HEK293 (cell line): ENCODE measurements at regions not wholly inside any gene's neighbourhood (a gene's known extent, or its start where the extent isn't known, plus 50 kb on each side); places are given as distances from the start of the nearest gene placed in this dataset.

ENCODE experiments used
- GLI4 ChIP-seq: fragments of 450-650 bp; formaldehyde crosslinking; IDR thresholded peaks from 2 replicates; pipeline ENCODE4 v1.5.1; 2016; ENCODE audit warnings: missing biosample characterization, missing genetic modification characterization
- HOXD13 ChIP-seq: sonication (generic); formaldehyde crosslinking; IDR thresholded peaks from 2 replicates; pipeline ENCODE4 v1.8.0; 2022; ENCODE audit warnings: missing genetic modification reagents, borderline replicate concordance
- KLF16 ChIP-seq: fragments of 450-650 bp; formaldehyde crosslinking; IDR thresholded peaks from 2 replicates; pipeline ENCODE4 v1.5.1; 2017; ENCODE audit warnings: missing biosample characterization, missing genetic modification characterization
- KLF8 ChIP-seq: fragments of 450-650 bp; formaldehyde crosslinking; IDR thresholded peaks from 2 replicates; pipeline ENCODE4 v1.5.1; 2016; ENCODE audit warnings: missing biosample characterization, missing genetic modification characterization
- MZF1 ChIP-seq: fragments of 450-650 bp; formaldehyde crosslinking; IDR thresholded peaks from 2 replicates; pipeline ENCODE4 v1.5.1; 2017; ENCODE audit warnings: missing biosample characterization, missing genetic modification characterization, borderline replicate concordance
- WT1 ChIP-seq: fragments of 450-650 bp; formaldehyde crosslinking; IDR thresholded peaks from 2 replicates; pipeline ENCODE4 v1.5.1; 2016; ENCODE audit warnings: missing biosample characterization, missing genetic modification characterization
- ZBTB21 ChIP-seq: fragments of 450-650 bp; formaldehyde crosslinking; IDR thresholded peaks from 2 replicates; pipeline ENCODE4 v1.5.1; 2017; ENCODE audit warnings: missing biosample characterization, missing genetic modification characterization
- ZNF112 ChIP-seq: fragments of 450-650 bp; formaldehyde crosslinking; IDR thresholded peaks from 2 replicates; pipeline ENCODE4 v1.5.0; 2017; ENCODE audit warnings: missing biosample characterization, missing genetic modification characterization
- ZNF133 ChIP-seq: fragments of 450-650 bp; formaldehyde crosslinking; IDR thresholded peaks from 2 replicates; pipeline ENCODE4 v1.5.1; 2016; ENCODE audit warnings: missing biosample characterization, missing genetic modification characterization
- ZNF155 ChIP-seq: fragments of 450-650 bp; formaldehyde crosslinking; IDR thresholded peaks from 2 replicates; pipeline ENCODE4 v1.5.1; 2016; ENCODE audit warnings: missing biosample characterization, missing genetic modification characterization
- ZNF175 ChIP-seq: fragments of 450-650 bp; formaldehyde crosslinking; IDR thresholded peaks from 2 replicates; pipeline ENCODE4 v1.5.1; 2016; ENCODE audit warnings: missing biosample characterization, missing genetic modification characterization
- ZNF19 ChIP-seq: fragments of 450-650 bp; formaldehyde crosslinking; IDR thresholded peaks from 2 replicates; pipeline ENCODE4; 2016; ENCODE audit warnings: missing biosample characterization, missing genetic modification characterization, low read depth
- ZNF2 ChIP-seq: fragments of 450-650 bp; formaldehyde crosslinking; IDR thresholded peaks from 2 replicates; pipeline ENCODE4 v1.5.1; 2016; ENCODE audit warnings: missing biosample characterization, missing genetic modification characterization
- ZNF211 ChIP-seq: fragments of 450-650 bp; formaldehyde crosslinking; IDR thresholded peaks from 2 replicates; pipeline ENCODE4 v1.5.1; 2016; ENCODE audit warnings: low read depth, missing biosample characterization, missing genetic modification characterization
- ZNF221 ChIP-seq: fragments of 450-650 bp; formaldehyde crosslinking; IDR thresholded peaks from 2 replicates; pipeline ENCODE4 v1.5.1; 2017; ENCODE audit warnings: missing biosample characterization, missing genetic modification characterization, borderline replicate concordance
- ZNF311 ChIP-seq: fragments of 450-650 bp; formaldehyde crosslinking; IDR thresholded peaks from 2 replicates; pipeline ENCODE4 v1.5.1; 2017; ENCODE audit warnings: missing biosample characterization, missing genetic modification characterization, borderline replicate concordance
- ZNF324 ChIP-seq: fragments of 450-650 bp; formaldehyde crosslinking; IDR thresholded peaks from 2 replicates; pipeline ENCODE4 v1.5.1; 2016; ENCODE audit warnings: missing biosample characterization, missing genetic modification characterization
- ZNF37A ChIP-seq: fragments of 450-650 bp; IDR thresholded peaks from 2 replicates; pipeline ENCODE4 v1.5.1; 2018; ENCODE audit warnings: missing biosample characterization, missing genetic modification characterization
- ZNF416 ChIP-seq: fragments of 450-650 bp; formaldehyde crosslinking; IDR thresholded peaks from 2 replicates; pipeline ENCODE4 v1.5.1; 2016; ENCODE audit warnings: missing biosample characterization, missing genetic modification characterization
- ZNF549 ChIP-seq: fragments of 450-650 bp; IDR thresholded peaks from 2 replicates; pipeline ENCODE4 v1.5.1; 2018; ENCODE audit warnings: missing biosample characterization, missing genetic modification characterization, mild to moderate bottlenecking, inconsistent platforms, moderate library complexity
- ZNF555 ChIP-seq: fragments of 450-650 bp; formaldehyde crosslinking; conservative IDR thresholded peaks from 2 replicates; pipeline ENCODE4 v1.5.1; 2017; ENCODE audit warnings: missing biosample characterization, mild to moderate bottlenecking, missing genetic modification characterization, inconsistent platforms
- ZNF658 ChIP-seq: fragments of 450-650 bp; formaldehyde crosslinking; IDR thresholded peaks from 2 replicates; pipeline ENCODE4; 2016; ENCODE audit warnings: missing biosample characterization, missing genetic modification characterization
- ZNF670 ChIP-seq: fragments of 450-650 bp; formaldehyde crosslinking; IDR thresholded peaks from 2 replicates; pipeline ENCODE4 v1.5.1; 2016; ENCODE audit warnings: missing biosample characterization, missing genetic modification characterization, low read depth
- ZNF677 ChIP-seq: fragments of 450-650 bp; IDR thresholded peaks from 2 replicates; pipeline ENCODE4 v1.5.0; 2018; ENCODE audit warnings: missing biosample characterization, mild to moderate bottlenecking, missing genetic modification characterization, moderate library complexity
- ZNF830 ChIP-seq: fragments of 450-650 bp; IDR thresholded peaks from 2 replicates; pipeline ENCODE4 v1.5.0; 2018; ENCODE audit warnings: missing biosample characterization, missing genetic modification characterization, low read depth, mild to moderate bottlenecking, moderate library complexity
- ZSCAN23 ChIP-seq: fragments of 450-650 bp; formaldehyde crosslinking; IDR thresholded peaks from 2 replicates; pipeline ENCODE4 v1.5.1; 2016; ENCODE audit warnings: missing biosample characterization, missing genetic modification characterization
- ZSCAN30 ChIP-seq: fragments of 450-650 bp; IDR thresholded peaks from 2 replicates; pipeline ENCODE4 v1.5.1; 2018; ENCODE audit warnings: missing biosample characterization, mild to moderate bottlenecking, missing genetic modification characterization, moderate library complexity
- TF ChIP-seq, protein P1 (sequence below): fragments of 450-650 bp; formaldehyde crosslinking; IDR thresholded peaks from 2 replicates; pipeline ENCODE4 v1.5.1; 2016; ENCODE audit warnings: missing biosample characterization, missing genetic modification characterization
- TF ChIP-seq, protein P2 (sequence below): fragments of 450-650 bp; formaldehyde crosslinking; IDR thresholded peaks from 2 replicates; pipeline ENCODE4 v1.5.1; 2016; ENCODE audit warnings: missing biosample characterization, missing genetic modification characterization
- TF ChIP-seq, protein P3 (sequence below): fragments of 450-650 bp; formaldehyde crosslinking; IDR thresholded peaks from 2 replicates; pipeline ENCODE4 v1.5.1; 2017; ENCODE audit warnings: missing biosample characterization, missing genetic modification characterization
- TF ChIP-seq, protein P4 (sequence below): sonication (generic); formaldehyde crosslinking; IDR thresholded peaks from 2 replicates; pipeline ENCODE4 v1.8.1; 2022; ENCODE audit warnings: mild to moderate bottlenecking, moderate library complexity, missing genetic modification reagents
- TF ChIP-seq, protein P5 (sequence below): fragments of 450-650 bp; formaldehyde crosslinking; IDR thresholded peaks from 2 replicates; pipeline ENCODE4 v1.5.1; 2016; ENCODE audit warnings: missing biosample characterization, missing genetic modification characterization
- TF ChIP-seq, protein P6 (sequence below): fragments of 450-650 bp; formaldehyde crosslinking; IDR thresholded peaks from 2 replicates; pipeline ENCODE4 v1.5.1; 2016; ENCODE audit warnings: missing biosample characterization, missing genetic modification characterization, low read depth

DNA sequence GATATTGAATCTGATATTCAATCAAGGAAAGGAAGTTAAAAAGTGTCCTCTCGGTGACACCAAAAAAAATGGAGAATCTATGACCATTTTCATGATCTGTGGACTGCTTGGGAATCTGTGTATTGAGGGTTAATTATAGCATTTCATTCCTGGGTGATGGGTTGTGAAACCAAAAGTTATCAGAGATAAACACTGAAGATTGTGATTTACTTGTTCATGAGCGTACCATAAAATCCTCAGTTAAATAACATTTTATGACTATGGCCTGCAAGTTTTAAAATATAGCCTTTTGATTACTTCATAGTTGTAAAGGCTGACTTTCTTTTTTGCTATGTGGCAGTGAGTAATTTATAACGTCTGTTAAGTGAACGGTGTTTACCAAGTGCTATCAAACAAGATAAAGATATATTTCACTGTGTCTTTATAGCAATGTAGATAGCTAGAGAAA is 267.9 kb upstream of the SEMA6A start (continued):
- TF ChIP-seq, protein P1, sequence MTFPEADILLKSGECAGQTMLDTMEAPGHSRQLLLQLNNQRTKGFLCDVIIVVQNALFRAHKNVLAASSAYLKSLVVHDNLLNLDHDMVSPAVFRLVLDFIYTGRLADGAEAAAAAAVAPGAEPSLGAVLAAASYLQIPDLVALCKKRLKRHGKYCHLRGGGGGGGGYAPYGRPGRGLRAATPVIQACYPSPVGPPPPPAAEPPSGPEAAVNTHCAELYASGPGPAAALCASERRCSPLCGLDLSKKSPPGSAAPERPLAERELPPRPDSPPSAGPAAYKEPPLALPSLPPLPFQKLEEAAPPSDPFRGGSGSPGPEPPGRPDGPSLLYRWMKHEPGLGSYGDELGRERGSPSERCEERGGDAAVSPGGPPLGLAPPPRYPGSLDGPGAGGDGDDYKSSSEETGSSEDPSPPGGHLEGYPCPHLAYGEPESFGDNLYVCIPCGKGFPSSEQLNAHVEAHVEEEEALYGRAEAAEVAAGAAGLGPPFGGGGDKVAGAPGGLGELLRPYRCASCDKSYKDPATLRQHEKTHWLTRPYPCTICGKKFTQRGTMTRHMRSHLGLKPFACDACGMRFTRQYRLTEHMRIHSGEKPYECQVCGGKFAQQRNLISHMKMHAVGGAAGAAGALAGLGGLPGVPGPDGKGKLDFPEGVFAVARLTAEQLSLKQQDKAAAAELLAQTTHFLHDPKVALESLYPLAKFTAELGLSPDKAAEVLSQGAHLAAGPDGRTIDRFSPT (tag by site-specific recombination), result no peak
- TF ChIP-seq ZNF658 (tag by site-specific recombination) (no peak), ZNF37A (tag by site-specific recombination) (no peak), ZBTB21 (no peak), ZNF155 (tag by site-specific recombination) (no peak), ZNF416 (tag by site-specific recombination) (no peak), MZF1 (no peak), ZNF175 (tag by site-specific recombination) (no peak), ZNF19 (tag by site-specific recombination) (no peak), ZNF2 (tag by site-specific recombination) (no peak), ZNF830 (tag by site-specific recombination) (no peak), ZNF555 (tag by site-specific recombination) (no peak), HOXD13 (CRISPR knock-in tag) (no peak), ZNF311 (no peak), ZSCAN23 (tag by site-specific recombination) (no peak), GLI4 (tag by site-specific recombination) (no peak), KLF16 (tag by site-specific recombination) (no peak), ZNF133 (tag by site-specific recombination) (no peak), ZNF549 (tag by site-specific recombination) (no peak), KLF8 (tag by site-specific recombination) (no peak), WT1 (no peak), ZNF670 (tag by site-specific recombination) (no peak), ZNF211 (tag by site-specific recombination) (no peak), ZNF677 (no peak), ZSCAN30 (0 out of 2 replicates have a peak, but pooled peaks have one; percentile 55), ZNF112 (tag by site-specific recombination) (no peak), ZNF324 (no peak), ZNF221 (tag by site-specific recombination) (no peak)
- TF ChIP-seq, protein P2, sequence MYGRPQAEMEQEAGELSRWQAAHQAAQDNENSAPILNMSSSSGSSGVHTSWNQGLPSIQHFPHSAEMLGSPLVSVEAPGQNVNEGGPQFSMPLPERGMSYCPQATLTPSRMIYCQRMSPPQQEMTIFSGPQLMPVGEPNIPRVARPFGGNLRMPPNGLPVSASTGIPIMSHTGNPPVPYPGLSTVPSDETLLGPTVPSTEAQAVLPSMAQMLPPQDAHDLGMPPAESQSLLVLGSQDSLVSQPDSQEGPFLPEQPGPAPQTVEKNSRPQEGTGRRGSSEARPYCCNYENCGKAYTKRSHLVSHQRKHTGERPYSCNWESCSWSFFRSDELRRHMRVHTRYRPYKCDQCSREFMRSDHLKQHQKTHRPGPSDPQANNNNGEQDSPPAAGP, result no peak
- TF ChIP-seq, protein P3, sequence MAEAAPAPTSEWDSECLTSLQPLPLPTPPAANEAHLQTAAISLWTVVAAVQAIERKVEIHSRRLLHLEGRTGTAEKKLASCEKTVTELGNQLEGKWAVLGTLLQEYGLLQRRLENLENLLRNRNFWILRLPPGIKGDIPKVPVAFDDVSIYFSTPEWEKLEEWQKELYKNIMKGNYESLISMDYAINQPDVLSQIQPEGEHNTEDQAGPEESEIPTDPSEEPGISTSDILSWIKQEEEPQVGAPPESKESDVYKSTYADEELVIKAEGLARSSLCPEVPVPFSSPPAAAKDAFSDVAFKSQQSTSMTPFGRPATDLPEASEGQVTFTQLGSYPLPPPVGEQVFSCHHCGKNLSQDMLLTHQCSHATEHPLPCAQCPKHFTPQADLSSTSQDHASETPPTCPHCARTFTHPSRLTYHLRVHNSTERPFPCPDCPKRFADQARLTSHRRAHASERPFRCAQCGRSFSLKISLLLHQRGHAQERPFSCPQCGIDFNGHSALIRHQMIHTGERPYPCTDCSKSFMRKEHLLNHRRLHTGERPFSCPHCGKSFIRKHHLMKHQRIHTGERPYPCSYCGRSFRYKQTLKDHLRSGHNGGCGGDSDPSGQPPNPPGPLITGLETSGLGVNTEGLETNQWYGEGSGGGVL (tag by site-specific recombination), result no peak
- TF ChIP-seq, protein P4, sequence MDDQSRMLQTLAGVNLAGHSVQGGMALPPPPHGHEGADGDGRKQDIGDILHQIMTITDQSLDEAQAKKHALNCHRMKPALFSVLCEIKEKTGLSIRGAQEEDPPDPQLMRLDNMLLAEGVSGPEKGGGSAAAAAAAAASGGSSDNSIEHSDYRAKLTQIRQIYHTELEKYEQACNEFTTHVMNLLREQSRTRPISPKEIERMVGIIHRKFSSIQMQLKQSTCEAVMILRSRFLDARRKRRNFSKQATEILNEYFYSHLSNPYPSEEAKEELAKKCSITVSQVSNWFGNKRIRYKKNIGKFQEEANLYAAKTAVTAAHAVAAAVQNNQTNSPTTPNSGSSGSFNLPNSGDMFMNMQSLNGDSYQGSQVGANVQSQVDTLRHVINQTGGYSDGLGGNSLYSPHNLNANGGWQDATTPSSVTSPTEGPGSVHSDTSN, result no peak
- TF ChIP-seq, protein P5, sequence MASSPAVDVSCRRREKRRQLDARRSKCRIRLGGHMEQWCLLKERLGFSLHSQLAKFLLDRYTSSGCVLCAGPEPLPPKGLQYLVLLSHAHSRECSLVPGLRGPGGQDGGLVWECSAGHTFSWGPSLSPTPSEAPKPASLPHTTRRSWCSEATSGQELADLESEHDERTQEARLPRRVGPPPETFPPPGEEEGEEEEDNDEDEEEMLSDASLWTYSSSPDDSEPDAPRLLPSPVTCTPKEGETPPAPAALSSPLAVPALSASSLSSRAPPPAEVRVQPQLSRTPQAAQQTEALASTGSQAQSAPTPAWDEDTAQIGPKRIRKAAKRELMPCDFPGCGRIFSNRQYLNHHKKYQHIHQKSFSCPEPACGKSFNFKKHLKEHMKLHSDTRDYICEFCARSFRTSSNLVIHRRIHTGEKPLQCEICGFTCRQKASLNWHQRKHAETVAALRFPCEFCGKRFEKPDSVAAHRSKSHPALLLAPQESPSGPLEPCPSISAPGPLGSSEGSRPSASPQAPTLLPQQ, result no peak
- TF ChIP-seq, protein P6, sequence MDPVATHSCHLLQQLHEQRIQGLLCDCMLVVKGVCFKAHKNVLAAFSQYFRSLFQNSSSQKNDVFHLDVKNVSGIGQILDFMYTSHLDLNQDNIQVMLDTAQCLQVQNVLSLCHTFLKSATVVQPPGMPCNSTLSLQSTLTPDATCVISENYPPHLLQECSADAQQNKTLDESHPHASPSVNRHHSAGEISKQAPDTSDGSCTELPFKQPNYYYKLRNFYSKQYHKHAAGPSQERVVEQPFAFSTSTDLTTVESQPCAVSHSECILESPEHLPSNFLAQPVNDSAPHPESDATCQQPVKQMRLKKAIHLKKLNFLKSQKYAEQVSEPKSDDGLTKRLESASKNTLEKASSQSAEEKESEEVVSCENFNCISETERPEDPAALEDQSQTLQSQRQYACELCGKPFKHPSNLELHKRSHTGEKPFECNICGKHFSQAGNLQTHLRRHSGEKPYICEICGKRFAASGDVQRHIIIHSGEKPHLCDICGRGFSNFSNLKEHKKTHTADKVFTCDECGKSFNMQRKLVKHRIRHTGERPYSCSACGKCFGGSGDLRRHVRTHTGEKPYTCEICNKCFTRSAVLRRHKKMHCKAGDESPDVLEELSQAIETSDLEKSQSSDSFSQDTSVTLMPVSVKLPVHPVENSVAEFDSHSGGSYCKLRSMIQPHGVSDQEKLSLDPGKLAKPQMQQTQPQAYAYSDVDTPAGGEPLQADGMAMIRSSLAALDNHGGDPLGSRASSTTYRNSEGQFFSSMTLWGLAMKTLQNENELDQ, result no peak
